CD4-positive, alpha-beta T cell (primary cell): ENCODE measurements at regions not wholly inside any gene's neighbourhood (a gene's known extent, or its start where the extent isn't known, plus 50 kb on each side); places are given as distances from the start of the nearest gene placed in this dataset.

Experiments used
- ATAC-seq: fragments of 200-7000 bp; cut with Tn5 transposase; one replicate; pipeline ENCODE4 v1.10.0; 2022; ENCODE audit warnings: mild to moderate bottlenecking; ENCODE audit not compliant: poor library complexity
- CTCF ChIA-PET: fragments of 350-600 bp; sonication (Branson Sonifier 250); formaldehyde crosslinking; loops from one replicate; lab custom pipeline; 2021; ENCODE audit warnings: antibody characterized with exemption, inconsistent platforms; lab: Charles Lee
- POLR2A ChIA-PET: fragments of 350-600 bp; sonication (Branson Sonifier 250); formaldehyde crosslinking; loops from one replicate; lab custom pipeline; 2021; ENCODE audit warnings: antibody characterized with exemption, inconsistent platforms; lab: Charles Lee
- DNase-seq, 14 experiments: peaks; one replicate each; pipeline ENCODE4 v3.0.0-alpha.2; 2013 to 2020; ENCODE audit warnings: mixed read lengths in 2 of 14
- H3K27ac ChIP-seq, 2 donors: one replicate each; pipeline versions ENCODE4 v1.5.1 to v1.7.0; 2013; ENCODE audit warnings: low read length in 2 of 2, low read depth in 1 of 2, mild to moderate bottlenecking in 1 of 2
- H3K27me3 ChIP-seq, 2 experiments: 1 replicate in 1 of 2; 2 replicates in 1 of 2; pipeline versions ENCODE4 v1.6.1 to v1.7.0; 2013; ENCODE audit warnings: low read length in 2 of 2, control low read depth in 1 of 2, mild to moderate bottlenecking in 1 of 2, moderate library complexity in 1 of 2; ENCODE audit not compliant: insufficient read depth in 2 of 2, control insufficient read depth in 1 of 2
- H3K36me3 ChIP-seq: one replicate; pipeline ENCODE4 v1.6.1; 2013; ENCODE audit warnings: low read length, control low read depth; ENCODE audit not compliant: insufficient read depth
- H3K4me1 ChIP-seq: one replicate; pipeline ENCODE4 v1.6.1; 2013; ENCODE audit warnings: low read length, control low read depth; ENCODE audit not compliant: insufficient read depth
- H3K4me3 ChIP-seq: one replicate; pipeline ENCODE4 v1.5.1; 2013; ENCODE audit warnings: mild to moderate bottlenecking, low read length, moderate library complexity
- H3K9me3 ChIP-seq, 2 experiments: 1 replicate in 1 of 2; 2 replicates in 1 of 2; pipeline versions ENCODE4 v1.6.1 to v1.7.0; 2013; ENCODE audit warnings: low read length in 2 of 2, mild to moderate bottlenecking in 2 of 2, control low read depth in 1 of 2, moderate library complexity in 1 of 2; ENCODE audit not compliant: control insufficient read depth in 1 of 2, insufficient read depth in 1 of 2
- H3K27ac Mint-ChIP-seq: one replicate; pipeline ENCODE4 v1.8.0; 2020; ENCODE audit warnings: mixed read lengths
- H3K27me3 Mint-ChIP-seq: one replicate; pipeline ENCODE4 v1.8.0; 2021; ENCODE audit warnings: mixed read lengths
- H3K36me3 Mint-ChIP-seq: one replicate; pipeline ENCODE4 v1.8.0; 2021; ENCODE audit warnings: low read depth, mixed read lengths
- H3K4me1 Mint-ChIP-seq: one replicate; pipeline ENCODE4 v1.8.0; 2021; ENCODE audit warnings: low read depth, mixed read lengths
- H3K4me3 Mint-ChIP-seq: one replicate; pipeline ENCODE4 v1.8.0; 2020; ENCODE audit warnings: mild to moderate bottlenecking, mixed read lengths
- H3K9me3 Mint-ChIP-seq: one replicate; pipeline ENCODE4 v1.8.0; 2020; ENCODE audit warnings: mixed read lengths
- intact Hi-C, 2 experiments: fragments of 100-400 bp; cut with DNase I in 1 of 2; cut with micrococcal nuclease in 1 of 2; formaldehyde crosslinking; loops; one replicate each; pipeline versions ENCODE4 v1.15.1 to v1.9.0; 2023 to 2025; cut with DNase I, micrococcal nuclease
- TF ChIP-seq, protein P1 (sequence below): fragments of 200-600 bp; IDR thresholded peaks from one replicate; pipeline ENCODE4 v1.8.0; 2022; ENCODE audit warnings: antibody characterized with exemption, mild to moderate bottlenecking

DNA sequence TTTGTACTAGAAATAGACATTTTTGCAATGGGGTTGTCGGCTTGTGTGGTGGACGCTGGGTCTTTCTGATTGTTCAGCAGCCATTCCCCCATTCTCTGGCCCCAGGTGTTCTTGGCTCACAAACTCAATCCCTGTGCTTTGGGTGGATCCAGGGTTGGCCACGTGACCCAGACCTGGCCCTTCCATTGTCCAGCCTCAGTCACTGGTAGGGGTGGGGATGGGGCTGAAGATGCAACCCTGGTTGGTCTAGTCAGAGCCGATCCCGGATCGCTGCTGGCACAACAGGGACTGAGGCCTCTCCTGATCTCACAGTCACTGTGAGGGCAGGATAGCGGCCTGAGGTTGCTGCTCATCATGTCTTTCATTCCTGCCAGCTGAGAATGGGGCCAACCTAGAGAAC is 365.3 kb upstream of the SULF2 start:
- H3K27me3 ChIP-seq: peaks cover 0 to 4% of the 10 kb centered on the region in 2 experiments
- no peaks in the 10 kb centered on the region for H3K36me3 ChIP-seq
- no peaks in the 10 kb centered on the region for H3K4me1 ChIP-seq
- no peaks in the 10 kb centered on the region for H3K36me3 Mint-ChIP-seq
- H3K9me3 ChIP-seq: peaks cover 0 to 13% of the 10 kb centered on the region in 2 experiments
- H3K27ac ChIP-seq: no peak overlapping the region
- POLR2A ChIA-PET: no interaction called here
- TF ChIP-seq, protein P1, sequence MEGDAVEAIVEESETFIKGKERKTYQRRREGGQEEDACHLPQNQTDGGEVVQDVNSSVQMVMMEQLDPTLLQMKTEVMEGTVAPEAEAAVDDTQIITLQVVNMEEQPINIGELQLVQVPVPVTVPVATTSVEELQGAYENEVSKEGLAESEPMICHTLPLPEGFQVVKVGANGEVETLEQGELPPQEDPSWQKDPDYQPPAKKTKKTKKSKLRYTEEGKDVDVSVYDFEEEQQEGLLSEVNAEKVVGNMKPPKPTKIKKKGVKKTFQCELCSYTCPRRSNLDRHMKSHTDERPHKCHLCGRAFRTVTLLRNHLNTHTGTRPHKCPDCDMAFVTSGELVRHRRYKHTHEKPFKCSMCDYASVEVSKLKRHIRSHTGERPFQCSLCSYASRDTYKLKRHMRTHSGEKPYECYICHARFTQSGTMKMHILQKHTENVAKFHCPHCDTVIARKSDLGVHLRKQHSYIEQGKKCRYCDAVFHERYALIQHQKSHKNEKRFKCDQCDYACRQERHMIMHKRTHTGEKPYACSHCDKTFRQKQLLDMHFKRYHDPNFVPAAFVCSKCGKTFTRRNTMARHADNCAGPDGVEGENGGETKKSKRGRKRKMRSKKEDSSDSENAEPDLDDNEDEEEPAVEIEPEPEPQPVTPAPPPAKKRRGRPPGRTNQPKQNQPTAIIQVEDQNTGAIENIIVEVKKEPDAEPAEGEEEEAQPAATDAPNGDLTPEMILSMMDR: no peak
- DNase-seq (no peak), ATAC-seq (no peak)
- peaks cover 9% of the 10 kb centered on the region for H3K27me3 Mint-ChIP-seq
- H3K4me1 Mint-ChIP-seq: no peaks in the 10 kb centered on the region
- H3K9me3 Mint-ChIP-seq: peaks cover 2% of the 10 kb centered on the region
- no peak overlapping the region for H3K4me3 ChIP-seq
- no peak overlapping the region for H3K4me3 Mint-ChIP-seq
- no peak overlapping the region for H3K27ac Mint-ChIP-seq
- CTCF ChIA-PET: interaction anchor here (1.0 kb wide), 1 partner anchor 425 kb away, joined by 3 read pairs; no protein-coding TSS in a partner anchor
- intact Hi-C loops: no loop called here

DNA sequence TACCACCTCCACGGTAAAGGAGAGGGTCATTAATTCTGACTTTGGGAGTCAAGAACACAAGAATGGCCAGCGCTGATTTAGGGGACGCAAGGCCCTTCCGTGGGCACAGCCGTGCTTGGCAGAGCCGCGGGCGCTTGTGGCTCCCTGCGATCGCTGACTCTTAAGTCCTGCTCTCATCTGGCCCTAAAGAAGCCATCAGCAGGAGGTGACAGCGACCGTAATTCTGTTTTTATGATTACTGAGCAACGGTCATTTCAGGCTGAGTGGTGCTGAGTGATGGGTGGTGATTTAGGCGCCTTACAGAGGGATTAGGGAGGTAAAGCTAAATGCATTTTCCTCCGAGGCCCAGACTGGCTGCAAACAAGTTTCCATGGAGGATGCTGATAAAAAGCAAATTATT is 364.6 kb upstream of the SULF2 start:
- Histone ChIP-seq H3K27me3 (no peaks in the 10 kb centered on the region), H3K4me3 (no peak overlapping the region), H3K27ac (no peak overlapping the region), H3K4me1 (no peaks in the 10 kb centered on the region), H3K36me3 (no peaks in the 10 kb centered on the region), H3K9me3 (peaks cover 0 to 7% of the 10 kb centered on the region in 2 experiments)
- ATAC-seq (no peak), DNase-seq (no peak)
- Mint-ChIP-seq H3K27ac (no peak overlapping the region), H3K9me3 (peaks cover 2% of the 10 kb centered on the region), H3K4me3 (no peak overlapping the region), H3K36me3 (no peaks in the 10 kb centered on the region), H3K27me3 (peaks cover 9% of the 10 kb centered on the region), H3K4me1 (no peaks in the 10 kb centered on the region)
- ChIA-PET POLR2A (no interaction called here), CTCF (interaction anchor here (1.0 kb wide), 1 partner anchor 424 kb away, joined by 3 read pairs; no protein-coding TSS in a partner anchor)
- TF ChIP-seq, protein P1: no peak
- intact Hi-C loops: no loop called here

DNA sequence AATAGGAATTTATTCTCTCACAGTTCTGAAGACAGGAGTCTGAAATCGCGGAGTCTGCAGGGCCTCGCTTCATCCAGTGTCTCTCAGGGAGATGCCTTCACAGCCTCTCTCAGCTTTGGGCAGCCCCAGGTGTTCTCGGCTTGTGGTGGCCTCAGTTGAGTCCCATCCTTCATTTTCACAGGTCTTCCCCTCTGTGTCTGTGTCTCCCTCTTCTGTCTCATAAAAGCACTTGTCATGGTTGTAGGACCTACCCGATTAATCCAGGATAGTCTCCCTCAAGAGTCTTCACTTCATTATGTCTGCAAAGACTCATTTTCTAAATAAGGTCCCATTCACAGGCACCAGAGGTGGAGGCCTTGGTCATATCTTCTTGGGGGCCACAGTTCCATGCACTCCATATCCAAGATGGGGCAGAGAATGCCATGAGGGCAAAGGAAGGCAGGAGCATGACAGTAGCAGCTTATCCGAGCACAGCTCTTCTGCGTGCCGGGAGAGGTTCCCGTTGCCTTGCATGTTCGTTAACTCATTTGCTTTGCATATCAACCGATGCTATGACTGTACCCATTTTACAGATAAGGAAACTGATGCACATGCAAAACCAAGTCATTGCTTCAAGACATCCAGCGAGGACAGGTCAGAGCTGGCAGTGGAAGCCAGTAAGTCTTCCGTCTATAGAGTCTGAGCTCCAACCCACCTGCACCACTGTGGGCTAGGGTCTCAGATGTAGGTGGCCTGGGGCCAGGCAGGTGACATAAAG is 363.8 kb upstream of the SULF2 start:
- Mint-ChIP-seq H3K9me3 (no peaks in the 10 kb centered on the region), H3K27me3 (peaks cover 9% of the 10 kb centered on the region), H3K27ac (no peak overlapping the region), H3K36me3 (no peaks in the 10 kb centered on the region), H3K4me1 (no peaks in the 10 kb centered on the region), H3K4me3 (no peak overlapping the region)
- Histone ChIP-seq H3K4me1 (no peaks in the 10 kb centered on the region), H3K27ac (no peak overlapping the region), H3K4me3 (no peak overlapping the region), H3K9me3 (no peaks in the 10 kb centered on the region), H3K36me3 (no peaks in the 10 kb centered on the region), H3K27me3 (no peaks in the 10 kb centered on the region)
- CTCF ChIA-PET: no interaction called here
- ATAC-seq: no peak
- DNase-seq: no peak
- POLR2A ChIA-PET: no interaction called here
- intact Hi-C loops: no loop called here
- TF ChIP-seq, protein P1: no peak
